SKM-1 treated with dmso at 0.1 percent for 144 hours (cell line): ENCODE measurements at regions not wholly inside any gene's neighbourhood (a gene's known extent, or its start where the extent isn't known, plus 50 kb on each side); places are given as distances from the start of the nearest gene placed in this dataset.

Experiments used
- DNase-seq: peaks from one replicate; lab custom pipeline; 2025; ENCODE audit not compliant: unreplicated experiment; lab: John Stamatoyannopoulos, UW

DNA sequence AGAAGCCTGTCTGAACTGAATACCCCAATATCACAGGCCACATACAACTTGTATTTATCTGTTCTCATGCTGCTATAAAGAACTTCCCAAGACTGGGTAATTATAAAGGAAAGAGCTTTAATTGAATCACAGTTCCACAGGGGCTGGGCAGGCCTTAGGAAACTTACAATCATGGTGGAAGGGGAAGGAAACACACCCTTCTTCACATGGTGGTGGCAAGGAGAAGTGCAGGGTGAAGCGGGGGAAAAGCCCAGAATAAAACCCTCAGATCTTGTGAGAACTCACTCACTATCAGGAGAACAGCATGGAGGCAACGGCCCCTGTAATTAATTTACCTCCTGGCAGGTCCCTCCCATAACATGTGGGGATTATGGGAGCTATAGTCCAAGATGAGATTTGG is 50.3 kb upstream of the FNDC1 start:
- DNase-seq = peak; percentile 5

GRCh38 chr6:159117563-159117962 is 51.6 kb upstream of the FNDC1 start:
- no peak for DNase-seq

DNA sequence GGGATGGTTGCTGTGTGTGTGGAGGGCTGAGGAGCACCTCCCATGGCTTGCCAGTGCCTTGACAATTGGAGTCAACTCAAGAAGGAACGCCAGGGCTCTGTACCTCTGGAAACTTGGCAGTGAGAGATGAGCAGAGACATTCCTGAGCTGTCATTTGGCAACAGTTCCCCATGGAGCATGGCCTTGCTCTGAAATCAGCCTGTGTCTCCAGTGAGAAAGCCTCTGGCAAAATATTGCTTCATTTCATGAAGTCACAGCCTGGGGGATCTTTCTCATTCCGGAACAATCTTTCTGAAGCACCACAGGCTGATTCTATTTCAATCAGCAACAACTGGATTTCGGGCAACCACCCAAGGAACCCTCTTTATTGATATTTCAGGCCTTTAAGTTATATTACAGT is 52.2 kb upstream of the FNDC1 start:
- DNase-seq = no peak

DNA sequence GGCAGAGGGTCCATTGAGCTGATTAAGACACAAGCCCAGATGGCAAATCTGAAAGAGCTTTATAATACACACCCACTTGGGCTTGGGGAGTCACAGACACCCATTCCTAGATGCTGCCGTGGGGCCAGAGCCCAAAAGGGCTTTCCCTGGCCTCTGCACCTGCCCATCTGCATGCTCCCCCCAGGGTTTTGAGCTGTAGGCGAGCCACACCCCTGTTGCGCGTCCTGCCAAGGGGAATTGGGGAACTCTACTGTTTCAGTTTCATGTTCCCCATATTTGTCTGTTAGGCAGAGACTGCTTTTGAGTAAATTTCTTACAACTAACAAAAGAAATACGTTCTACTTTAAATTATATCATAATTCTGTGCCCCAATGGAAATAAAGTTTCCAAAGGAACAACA is 52.9 kb upstream of the FNDC1 start:
- peak; percentile 11 for DNase-seq

- DNase-seq = no peak
These were observed 54.6 kb upstream of the FNDC1 start for GRCh38 chr6:159114569-159114968.

DNA sequence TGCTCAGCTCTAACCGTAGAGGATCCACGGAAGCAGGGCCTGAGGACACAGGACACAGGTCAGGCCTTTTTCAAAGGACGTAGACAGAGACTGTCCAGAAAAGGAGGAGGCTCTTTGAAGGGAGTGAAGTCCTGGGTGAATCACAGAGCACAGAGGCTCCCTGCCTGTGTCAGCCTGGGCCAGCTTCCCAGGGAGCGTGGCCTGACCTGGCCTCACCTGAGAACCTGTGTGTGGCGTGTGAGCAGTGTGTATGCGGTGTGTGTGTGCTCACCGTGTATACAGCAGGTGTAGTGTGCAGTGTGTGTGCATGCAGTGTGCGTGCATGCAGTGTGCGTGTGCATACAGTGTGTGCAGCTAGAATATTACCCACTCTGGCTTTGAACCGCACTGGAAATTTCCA is 56.0 kb upstream of the FNDC1 start:
- no peak for DNase-seq

DNA sequence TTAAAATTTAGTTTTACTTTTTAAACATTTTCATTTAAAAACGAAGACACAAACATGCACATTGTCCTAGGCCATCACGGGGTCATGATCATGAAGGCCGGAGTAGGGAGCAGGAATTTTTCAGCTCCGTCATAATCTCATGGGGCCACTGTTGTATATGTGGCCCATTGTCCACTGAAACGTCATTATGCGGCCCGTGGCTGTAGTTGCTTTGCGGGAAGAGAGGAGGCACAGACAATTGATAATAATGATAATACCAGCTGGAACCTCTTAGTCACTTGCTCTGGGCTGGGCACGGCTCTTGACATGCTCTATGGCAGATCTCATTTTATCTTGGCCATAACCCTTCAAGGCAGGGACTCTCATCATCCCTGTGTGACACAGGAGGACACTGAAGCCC is 56.5 kb upstream of the FNDC1 start:
- no peak for DNase-seq

GRCh38 chr6:159110748-159111147 is 58.5 kb upstream of the FNDC1 start:
- DNase-seq = no peak

GRCh38 chr6:159110013-159110412 is 59.2 kb upstream of the FNDC1 start:
- peak; percentile 29 for DNase-seq

DNA sequence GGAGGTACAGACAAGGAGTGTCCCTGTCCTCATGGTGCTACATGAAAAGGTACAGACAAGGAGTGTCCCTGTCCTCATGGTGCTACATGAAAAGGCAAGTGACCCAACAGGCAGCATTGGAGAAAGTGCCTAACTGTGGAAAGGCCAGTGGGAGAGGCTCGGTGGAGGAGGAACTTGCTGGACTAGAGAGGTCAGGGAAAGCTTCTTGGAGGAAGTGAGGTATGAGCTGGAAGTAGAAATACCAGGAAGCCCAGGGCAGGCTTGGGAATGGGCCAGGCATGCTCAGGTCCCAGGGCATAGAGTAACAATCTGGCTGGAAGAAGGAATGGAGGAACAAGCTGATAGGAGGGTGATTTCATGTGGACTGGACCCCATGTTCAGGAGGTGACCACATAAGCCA is 59.8 kb upstream of the FNDC1 start:
- DNase-seq = no peak

DNA sequence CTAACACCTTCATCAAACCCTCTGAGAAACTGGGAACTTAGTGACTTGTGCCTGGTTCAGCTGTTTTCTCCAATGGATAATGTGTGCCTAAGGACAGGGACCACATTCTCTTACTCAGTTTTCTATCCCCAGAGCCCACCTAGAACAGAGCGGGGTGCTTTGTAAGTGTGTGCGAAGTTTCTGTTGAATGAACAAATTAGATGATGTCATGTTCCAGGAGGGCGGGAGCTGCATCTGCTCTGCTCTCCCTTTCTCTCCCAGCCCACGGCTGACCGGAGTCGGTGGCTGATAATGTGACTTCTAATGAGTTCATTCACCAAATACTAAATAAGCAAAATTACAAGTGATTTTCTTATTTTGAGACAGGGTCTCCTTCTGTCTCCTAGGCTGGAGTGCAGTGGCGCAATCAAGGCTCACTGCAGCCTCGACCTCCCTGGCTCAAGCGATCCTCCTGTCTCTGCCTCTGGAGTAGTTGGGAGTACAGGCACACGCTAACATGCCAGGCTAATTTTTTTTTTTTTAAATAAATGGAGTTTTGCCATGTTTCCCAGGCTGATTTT is 60.7 kb upstream of the FNDC1 start:
- DNase-seq = no peak

GRCh38 chr6:159107451-159108260 is 61.5 kb upstream of the FNDC1 start:
- DNase-seq = no peak

- DNase-seq = peak; percentile 67
These were observed 61.9 kb upstream of the TAGAP start for GRCh38 chr6:159106627-159107241.

- no peak for DNase-seq
These were observed 60.9 kb upstream of the TAGAP start for GRCh38 chr6:159105716-159106115.

DNA sequence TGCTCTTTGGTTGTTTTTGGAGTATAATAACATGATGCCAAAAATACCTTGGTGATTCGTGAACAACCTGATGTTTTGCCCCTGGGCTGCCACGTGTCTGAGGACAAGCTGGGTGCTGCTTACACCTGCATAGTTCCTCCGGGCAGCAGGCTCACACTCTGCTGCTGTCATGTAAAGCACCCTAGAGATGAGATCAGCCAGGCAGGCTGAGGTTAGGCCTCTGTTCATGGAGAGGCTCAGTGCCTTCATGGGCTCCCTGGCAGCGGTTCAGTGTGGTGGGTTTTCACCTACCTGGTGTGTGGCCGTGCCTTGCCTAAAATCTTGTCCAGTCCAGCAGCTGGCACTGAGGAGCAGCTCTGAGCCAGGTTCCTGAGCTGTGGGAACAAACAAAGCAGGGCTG is 60.1 kb upstream of the TAGAP start:
- no peak for DNase-seq

DNA sequence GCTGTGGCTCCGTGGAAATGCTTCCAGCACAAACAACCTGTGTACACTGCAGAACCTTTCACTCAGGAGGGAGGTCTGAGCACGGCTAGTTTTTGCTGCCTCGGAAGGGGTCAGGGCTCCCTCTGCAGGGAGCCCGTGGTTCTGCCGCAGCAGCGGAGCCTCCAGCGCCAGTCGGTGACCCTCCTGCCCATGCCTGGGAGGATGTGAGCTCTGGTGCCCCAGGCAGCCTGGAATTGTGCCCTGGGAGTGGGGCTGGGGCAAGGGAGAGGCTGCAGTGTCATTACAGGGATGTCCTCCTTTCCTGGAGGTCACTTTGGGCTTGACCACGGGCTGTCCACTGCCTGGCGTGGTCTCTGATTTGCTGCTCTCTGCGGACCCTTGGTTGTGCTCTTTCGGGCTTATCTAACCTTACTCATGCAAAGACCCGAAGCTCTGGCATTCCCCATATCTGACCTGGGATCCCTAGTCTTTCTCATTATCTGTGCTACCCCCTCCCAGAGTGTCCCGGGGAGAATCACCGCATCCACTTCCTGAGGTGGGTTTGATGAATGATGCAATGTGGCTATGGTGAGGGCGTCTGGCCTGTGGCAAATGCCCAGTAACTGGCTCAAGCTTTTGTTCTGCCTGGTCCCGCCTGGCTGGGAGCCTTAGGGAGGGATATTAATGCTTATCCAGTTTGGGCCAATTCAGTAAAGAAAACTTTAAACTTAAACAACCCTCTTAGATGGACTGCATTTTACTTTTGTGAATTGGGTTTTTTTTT is 59.6 kb upstream of the TAGAP start:
- peak; percentile 81 for DNase-seq

DNA sequence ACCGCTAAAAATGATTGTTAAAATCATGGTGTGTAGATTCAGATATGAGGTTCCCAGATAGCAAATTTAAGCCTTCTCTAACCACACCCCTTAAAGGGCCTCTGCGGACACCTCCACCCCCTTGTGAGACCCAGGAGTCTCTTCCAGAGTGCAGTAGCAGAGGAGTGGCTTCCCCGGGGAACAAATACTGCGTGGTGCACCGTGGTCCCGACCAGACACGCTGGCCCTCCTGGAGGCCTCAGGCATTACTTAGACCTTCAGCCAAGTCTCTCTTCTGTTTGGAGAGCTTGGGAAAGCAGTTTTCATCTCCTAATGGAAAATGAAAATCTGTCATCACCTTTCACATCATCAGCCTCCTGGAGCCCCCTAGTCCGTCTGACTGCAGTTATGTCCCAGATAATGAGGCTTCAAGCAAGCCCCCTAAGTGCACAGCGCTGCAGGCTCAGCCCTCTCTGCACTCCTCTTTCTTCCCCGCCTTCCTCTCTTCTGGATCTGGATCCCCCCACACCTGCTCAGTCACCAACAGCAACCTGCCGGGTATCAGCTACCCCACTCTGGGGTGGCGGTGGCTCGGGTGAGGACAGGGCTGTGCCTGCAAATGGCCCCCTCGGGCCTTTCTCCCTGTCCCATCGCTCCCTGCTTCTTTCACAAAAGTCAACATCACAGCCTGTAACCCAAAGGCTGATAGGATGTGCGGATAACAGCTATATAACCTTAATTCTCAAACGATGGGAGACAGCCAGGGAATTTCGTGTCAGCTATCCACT is 58.8 kb upstream of the TAGAP start:
- no peak for DNase-seq

GRCh38 chr6:159102373-159103160 is 57.8 kb upstream of the TAGAP start:
- no peak for DNase-seq

DNA sequence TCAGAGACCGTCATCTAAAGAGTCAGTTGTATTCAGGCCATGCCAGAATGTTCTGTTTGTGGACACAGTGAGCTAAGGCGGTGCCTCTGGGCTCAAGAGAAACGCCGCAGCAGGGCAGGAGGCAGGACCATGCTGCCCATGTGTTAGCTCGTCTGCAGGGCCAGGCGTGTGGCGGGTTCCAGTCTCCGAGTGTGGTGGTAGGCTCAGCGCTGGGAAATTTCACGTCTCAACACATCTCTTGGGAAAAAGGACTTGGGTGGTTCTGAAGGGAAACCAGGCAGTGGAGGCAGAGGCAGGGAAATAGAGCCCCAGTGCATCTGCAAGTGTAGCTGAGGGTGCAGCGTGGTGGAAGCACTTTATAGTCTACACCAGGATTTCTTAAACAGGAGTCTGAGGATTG is 56.9 kb upstream of the TAGAP start:
- DNase-seq = no peak
